IPS-20b (cell line): ENCODE measurements at regions not wholly inside any gene's neighbourhood (a gene's known extent, or its start where the extent isn't known, plus 50 kb on each side); places are given as distances from the start of the nearest gene placed in this dataset.
"Not testable (repeated sequence)": the region's sequence is repeated elsewhere in the genome, so short reads cannot be mapped to it uniquely, and the experiment has no call there.

ENCODE experiments used
- H3K27ac ChIP-seq: one replicate; pipeline ENCODE4 v1.5.1; 2013; ENCODE audit warnings: low read length
- H3K27me3 ChIP-seq: 2 replicates; pipeline ENCODE4 v1.6.1; 2013; ENCODE audit warnings: mild to moderate bottlenecking, low read length, inconsistent platforms; ENCODE audit not compliant: insufficient read depth
- H3K36me3 ChIP-seq: 2 replicates; pipeline ENCODE4 v1.6.1; 2013; ENCODE audit warnings: low read depth, mild to moderate bottlenecking, inconsistent platforms, low read length, moderate library complexity; ENCODE audit not compliant: insufficient read depth
- H3K4me1 ChIP-seq: 2 replicates; pipeline ENCODE4 v1.6.1; 2013; ENCODE audit warnings: mild to moderate bottlenecking, control low read depth, inconsistent platforms, low read length, moderate library complexity; ENCODE audit not compliant: insufficient read depth
- H3K4me3 ChIP-seq: 2 replicates; pipeline ENCODE4 v1.5.1; 2013; ENCODE audit warnings: mild to moderate bottlenecking, low read length, inconsistent platforms
- H3K9ac ChIP-seq: 2 replicates; pipeline ENCODE4 v1.6.1; 2013; ENCODE audit warnings: low read depth, mild to moderate bottlenecking, inconsistent platforms, low read length, moderate library complexity
- H3K9me3 ChIP-seq: 2 replicates; pipeline ENCODE4 v1.6.1; 2013; ENCODE audit warnings: mild to moderate bottlenecking, low read depth, low read length, inconsistent platforms; ENCODE audit not compliant: insufficient read depth

DNA sequence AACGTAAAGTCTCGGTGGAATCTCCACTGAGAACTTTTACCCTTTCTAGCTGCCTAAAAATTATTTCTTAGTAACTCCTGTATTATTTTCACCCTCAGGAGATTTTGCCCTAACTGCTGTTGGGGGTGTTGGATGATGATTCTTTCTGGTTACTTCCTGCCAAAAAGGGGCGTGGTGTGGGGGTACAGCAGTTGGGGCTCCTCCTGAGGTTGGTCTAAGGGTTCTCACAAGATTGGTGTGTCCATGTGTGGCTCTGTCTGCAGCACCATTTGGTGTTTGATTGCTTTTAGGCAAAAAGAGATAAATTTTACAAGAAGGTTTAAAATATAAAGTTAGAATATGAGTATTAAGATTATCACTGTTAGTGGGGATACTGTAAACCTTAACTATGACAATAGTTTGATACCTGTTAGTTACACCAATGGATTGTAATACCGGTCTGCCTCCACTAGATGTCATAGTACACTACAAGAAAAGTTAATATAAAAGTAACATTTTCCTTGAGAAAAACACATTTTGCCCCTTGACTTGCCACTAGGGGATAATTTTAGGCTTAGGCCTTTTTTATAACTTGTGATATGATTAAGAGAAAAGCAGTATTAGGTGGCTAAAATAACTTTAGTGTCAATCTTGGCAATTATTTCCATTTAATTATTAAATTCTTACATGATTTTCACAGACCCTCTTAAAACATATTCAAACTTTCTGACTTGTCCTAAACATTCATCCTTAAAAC, 928.7 kb downstream of the IPMK start:
- Histone ChIP-seq H3K9ac (no peak overlapping the region), H3K4me3 (no peak overlapping the region), H3K36me3 (no peaks in the 10 kb centered on the region), H3K27me3 (no peaks in the 10 kb centered on the region), H3K27ac (no peak overlapping the region), H3K9me3 (peaks cover 30% of the 10 kb centered on the region), H3K4me1 (no peaks in the 10 kb centered on the region)

DNA sequence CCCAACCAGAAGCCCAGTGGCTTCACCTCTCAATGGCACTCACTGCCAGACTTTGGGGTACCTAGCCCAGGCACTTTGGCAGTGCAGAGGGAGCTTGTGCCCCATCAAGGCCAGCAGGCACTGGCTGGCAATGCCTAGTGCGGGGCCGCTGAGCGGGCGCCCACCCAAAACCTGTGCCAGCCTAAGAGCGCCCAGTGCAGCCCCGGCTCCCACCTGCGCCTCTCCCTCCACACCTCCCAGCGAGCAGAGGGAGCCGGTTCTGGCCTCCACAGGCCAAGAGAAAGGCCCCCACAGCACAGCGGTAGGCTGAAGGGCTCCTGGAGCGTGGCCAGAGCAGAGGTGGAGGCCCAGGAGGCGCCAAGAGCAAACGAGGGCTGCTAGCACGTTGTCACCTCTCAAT, 930.8 kb downstream of the IPMK start:
- Histone ChIP-seq H3K27me3 (no peaks in the 10 kb centered on the region), H3K36me3 (no peaks in the 10 kb centered on the region), H3K9ac (no peak overlapping the region), H3K4me3 (no peak overlapping the region), H3K27ac (no peak overlapping the region), H3K4me1 (no peaks in the 10 kb centered on the region), H3K9me3 (peaks cover 9% of the 10 kb centered on the region)

DNA sequence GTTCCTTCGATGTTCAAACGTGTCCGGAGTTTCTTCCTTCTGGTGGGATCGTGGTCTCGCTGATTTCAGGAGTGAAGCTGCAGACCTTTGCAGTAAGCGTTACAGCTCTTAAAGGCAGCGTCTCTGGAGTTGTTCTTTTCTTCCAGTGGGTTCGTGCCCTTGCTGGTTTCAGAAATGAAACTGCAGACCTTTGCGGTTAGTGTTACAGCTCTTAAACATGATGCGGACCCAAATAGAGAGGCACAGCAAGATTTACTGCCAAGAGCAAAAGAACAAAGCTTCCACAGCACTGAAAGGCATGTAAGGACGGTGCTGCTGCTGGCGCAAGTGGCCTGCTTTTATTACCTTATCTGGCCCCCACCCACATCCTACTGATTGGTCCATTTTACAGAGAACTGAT, 931.4 kb downstream of the IPMK start:
- Histone ChIP-seq H3K9ac (no peak overlapping the region), H3K9me3 (peaks cover 5% of the 10 kb centered on the region; the same call in 1 of the 2 replicates), H3K4me3 (no peak overlapping the region), H3K4me1 (no peaks in the 10 kb centered on the region), H3K27ac (no peak overlapping the region), H3K27me3 (no peaks in the 10 kb centered on the region), H3K36me3 (no peaks in the 10 kb centered on the region)

DNA sequence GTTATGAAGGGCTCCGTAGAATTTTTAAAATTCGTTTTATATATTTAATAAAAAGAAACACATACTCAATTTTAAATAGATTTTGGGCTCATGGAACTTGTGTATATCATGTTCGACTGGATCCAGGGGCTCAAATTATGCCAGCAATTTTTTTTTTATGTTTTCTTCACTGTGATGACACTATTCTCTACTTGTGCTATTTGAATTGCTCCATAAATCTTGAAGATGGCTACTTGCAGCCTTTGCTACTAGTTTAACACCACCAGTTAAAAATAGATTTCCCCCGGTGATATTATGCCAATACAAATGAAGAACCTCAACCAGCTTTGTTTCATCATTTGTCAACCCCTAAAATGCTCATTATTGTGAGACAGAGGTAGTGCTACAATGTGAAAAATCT, 933.2 kb downstream of the IPMK start:
- H3K9ac ChIP-seq = no peak overlapping the region
- no peak overlapping the region for H3K4me3 ChIP-seq
- H3K4me1 ChIP-seq = no peaks in the 10 kb centered on the region
- no peak overlapping the region for H3K27ac ChIP-seq
- H3K36me3 ChIP-seq = no peaks in the 10 kb centered on the region
- H3K27me3 ChIP-seq = no peaks in the 10 kb centered on the region
- no peaks in the 10 kb centered on the region for H3K9me3 ChIP-seq

DNA sequence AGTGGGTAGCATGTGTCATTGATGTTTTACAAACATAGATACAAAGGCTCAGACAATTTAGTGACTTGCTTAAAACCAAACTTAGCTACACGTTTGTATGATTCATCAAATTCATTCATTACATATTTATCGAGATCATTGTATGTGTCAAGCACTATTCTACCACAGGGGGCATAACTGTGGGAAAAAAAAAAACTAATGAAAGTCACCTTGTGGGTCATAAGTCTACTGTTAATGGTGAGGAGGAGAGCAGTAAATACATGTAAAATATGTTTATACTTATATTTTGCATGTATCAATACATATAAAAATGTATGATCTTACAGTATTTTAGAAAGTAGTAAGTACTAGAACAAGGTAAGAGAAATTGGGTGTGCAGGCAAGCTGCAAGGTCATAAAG, 933.8 kb downstream of the IPMK start:
- no peak overlapping the region for H3K4me3 ChIP-seq
- H3K9ac ChIP-seq = no peak overlapping the region

DNA sequence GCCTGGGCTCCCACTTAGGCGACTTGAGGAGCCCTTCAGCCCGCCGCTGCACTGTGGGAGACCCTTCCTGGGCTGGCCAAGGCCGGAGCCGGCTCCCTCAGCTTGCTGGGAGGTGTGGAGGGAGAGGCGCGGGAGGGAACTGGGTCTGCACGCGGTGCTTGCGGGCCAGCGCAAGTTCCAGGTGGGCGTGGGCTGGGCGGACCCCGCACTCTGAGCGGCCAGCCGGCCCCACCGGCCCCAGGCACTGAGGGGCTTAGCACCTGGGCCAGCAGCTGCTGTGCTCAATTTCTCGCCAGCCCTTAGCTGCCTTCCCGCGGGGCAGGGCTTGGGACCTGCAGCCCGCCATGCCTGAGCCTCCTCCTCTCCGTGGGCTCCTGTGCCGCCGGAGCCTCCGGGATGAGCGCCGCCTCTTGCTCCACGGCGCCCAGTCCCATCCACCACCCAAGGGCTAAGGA, 946.3 kb downstream of the IPMK start:
- H3K4me1 ChIP-seq, H3K36me3 ChIP-seq, H3K27ac ChIP-seq, H3K9me3 ChIP-seq, H3K4me3 ChIP-seq, H3K9ac ChIP-seq, H3K27me3 ChIP-seq: not testable (repeated sequence)

More for the DNA sequence above, 933.8 kb downstream of the IPMK start:
- no peaks in the 10 kb centered on the region for H3K4me1 ChIP-seq
- H3K27ac ChIP-seq = no peak overlapping the region
- no peaks in the 10 kb centered on the region for H3K27me3 ChIP-seq
- no peaks in the 10 kb centered on the region for H3K9me3 ChIP-seq
- H3K36me3 ChIP-seq = no peaks in the 10 kb centered on the region

DNA sequence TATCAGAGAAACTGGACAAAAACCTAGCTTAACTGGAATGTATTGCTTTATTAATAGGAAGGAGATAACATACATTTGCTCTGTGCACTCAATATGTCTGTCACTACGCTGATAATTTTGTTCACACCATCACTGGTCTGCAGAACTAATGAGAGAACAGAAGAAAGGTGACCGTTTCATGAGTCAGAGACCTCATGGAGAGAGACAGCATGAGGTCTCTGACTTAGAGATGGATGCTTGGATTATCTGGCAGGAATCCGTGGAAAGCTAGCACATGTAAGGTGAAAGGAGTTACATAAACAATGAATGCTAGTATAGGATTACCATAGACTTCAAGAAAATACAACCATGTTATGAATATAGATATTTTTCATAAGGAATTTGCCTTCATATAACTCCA, 947.3 kb downstream of the IPMK start:
- Histone ChIP-seq H3K27me3 (no peaks in the 10 kb centered on the region), H3K4me3 (no peak overlapping the region), H3K27ac (no peak overlapping the region), H3K4me1 (no peaks in the 10 kb centered on the region), H3K9me3 (no peaks in the 10 kb centered on the region), H3K9ac (no peak overlapping the region), H3K36me3 (no peaks in the 10 kb centered on the region)

DNA sequence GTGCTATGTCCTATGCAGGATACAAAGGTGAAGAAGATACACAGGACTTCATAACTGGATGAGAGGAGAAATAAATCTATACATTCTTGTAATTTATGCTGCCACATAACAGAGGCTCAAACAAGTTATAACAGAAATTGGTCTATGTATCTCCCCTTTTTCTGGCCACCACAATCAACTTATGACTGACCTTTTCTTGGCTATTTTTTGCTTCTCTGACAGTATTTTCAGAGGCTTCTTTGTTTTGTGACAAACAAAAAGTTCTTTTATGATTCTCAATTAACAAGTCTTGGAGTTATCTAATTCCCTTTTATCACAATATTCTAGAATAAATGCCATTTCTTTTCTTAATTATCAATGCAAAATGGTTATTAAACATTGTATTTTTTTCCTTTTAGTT, 953.0 kb upstream of the ZWINT start:
- Histone ChIP-seq H3K27ac (no peak overlapping the region), H3K4me3 (no peak overlapping the region), H3K36me3 (no peaks in the 10 kb centered on the region), H3K9ac (no peak overlapping the region), H3K27me3 (no peaks in the 10 kb centered on the region), H3K4me1 (no peaks in the 10 kb centered on the region), H3K9me3 (no peaks in the 10 kb centered on the region)

DNA sequence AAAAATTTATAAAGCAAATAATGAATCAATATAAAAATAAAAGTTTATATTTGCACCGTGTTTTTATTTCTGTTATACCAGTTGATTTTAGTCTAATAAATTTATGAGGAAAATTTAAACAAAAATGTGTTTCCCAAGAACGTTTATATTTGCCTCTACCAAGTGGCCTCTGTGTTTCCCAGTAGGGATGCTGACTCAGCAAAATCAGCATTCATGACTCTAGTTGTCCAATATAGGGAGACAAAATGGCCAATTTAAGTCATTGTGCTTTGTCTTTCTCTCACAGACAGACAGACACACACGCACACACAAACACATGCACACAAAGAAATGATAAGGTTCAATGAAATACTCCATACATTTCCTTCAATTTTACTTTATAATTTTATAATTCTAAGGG, 942.5 kb upstream of the ZWINT start:
- Histone ChIP-seq H3K4me3 (no peak overlapping the region), H3K9ac (no peak overlapping the region), H3K4me1 (peaks cover 15% of the 10 kb centered on the region), H3K27me3 (no peaks in the 10 kb centered on the region), H3K27ac (no peak overlapping the region), H3K9me3 (no peaks in the 10 kb centered on the region), H3K36me3 (no peaks in the 10 kb centered on the region)

DNA sequence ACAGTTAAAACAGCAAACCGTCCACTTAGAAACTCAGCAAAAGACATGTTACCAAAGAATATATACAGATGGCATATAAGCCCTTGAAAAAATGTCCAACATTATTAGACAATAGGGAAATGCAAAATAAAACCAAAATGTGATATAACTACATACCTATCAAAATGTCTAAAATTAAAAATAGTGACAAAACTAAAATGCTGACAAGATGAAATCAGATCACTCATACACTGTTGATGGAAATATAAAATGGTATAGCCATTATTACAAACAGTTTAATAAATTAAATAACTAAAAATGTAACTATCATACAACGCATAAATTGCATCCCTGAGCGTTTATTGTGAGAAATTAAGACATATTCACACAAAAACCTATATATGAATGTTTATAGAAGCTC, 939.7 kb upstream of the ZWINT start:
- no peaks in the 10 kb centered on the region for H3K9me3 ChIP-seq
- H3K4me3 ChIP-seq = no peak overlapping the region
- H3K27me3 ChIP-seq = no peaks in the 10 kb centered on the region
- no peak overlapping the region for H3K9ac ChIP-seq
- H3K4me1 ChIP-seq = peaks cover 13% of the 10 kb centered on the region
- no peaks in the 10 kb centered on the region for H3K36me3 ChIP-seq
- H3K27ac ChIP-seq = no peak overlapping the region

DNA sequence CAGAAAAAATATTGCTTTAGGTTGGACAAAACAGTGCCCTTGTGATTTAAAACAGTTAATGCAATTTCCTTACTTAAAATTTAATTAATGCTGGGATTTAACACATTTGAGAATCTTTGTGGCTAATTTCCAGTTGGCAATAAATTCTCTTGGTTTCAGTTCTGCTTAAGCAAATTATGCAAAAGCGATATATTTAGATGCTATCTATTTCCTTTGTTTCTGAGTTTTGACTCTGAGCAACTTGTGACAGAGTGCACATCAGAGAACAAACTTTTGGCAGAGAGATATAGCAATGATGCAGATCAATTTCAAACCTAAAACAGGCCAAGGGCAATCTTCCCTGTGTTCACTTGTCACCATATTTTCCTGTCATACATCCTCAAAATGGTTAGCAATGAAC, 933.6 kb upstream of the ZWINT start:
- Histone ChIP-seq H3K9ac (no peak overlapping the region), H3K27ac (no peak overlapping the region), H3K4me1 (peaks cover 3% of the 10 kb centered on the region; the same call in 1 of the 2 replicates), H3K27me3 (no peaks in the 10 kb centered on the region), H3K36me3 (no peaks in the 10 kb centered on the region), H3K4me3 (no peak overlapping the region), H3K9me3 (no peaks in the 10 kb centered on the region)

DNA sequence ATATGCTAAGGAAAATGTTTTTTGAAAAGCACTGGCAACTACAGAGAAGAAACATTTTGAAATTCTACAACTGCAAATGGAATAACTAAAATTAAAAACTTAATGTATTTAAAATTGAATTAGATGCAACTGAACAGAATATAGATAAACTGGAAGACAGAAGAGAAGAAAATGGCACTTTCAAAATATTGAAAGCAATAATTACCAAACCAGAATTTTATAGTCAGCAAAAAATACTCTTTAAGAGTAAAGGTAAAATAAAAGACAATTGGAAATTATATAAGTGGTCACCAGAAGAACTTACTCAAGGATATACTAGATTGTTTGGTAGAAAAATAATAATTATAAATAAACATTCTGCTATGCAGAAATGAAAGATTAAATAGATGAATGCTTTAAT, 927.7 kb upstream of the ZWINT start:
- no peak overlapping the region for H3K27ac ChIP-seq
- no peaks in the 10 kb centered on the region for H3K27me3 ChIP-seq
- no peaks in the 10 kb centered on the region for H3K36me3 ChIP-seq
- peaks cover 3% of the 10 kb centered on the region; the same call in 1 of the 2 replicates for H3K4me1 ChIP-seq
- no peak overlapping the region for H3K9ac ChIP-seq
- no peak overlapping the region for H3K4me3 ChIP-seq
- no peaks in the 10 kb centered on the region for H3K9me3 ChIP-seq
